KG1 (cell line): ENCODE measurements at regions not wholly inside any gene's neighbourhood (a gene's known extent, or its start where the extent isn't known, plus 50 kb on each side); places are given as distances from the start of the nearest gene placed in this dataset.
"Not testable (repeated sequence)": the region's sequence is repeated elsewhere in the genome, so short reads cannot be mapped to it uniquely, and the experiment has no call there.

Source experiments
- DNase-seq: peaks from one replicate; lab custom pipeline; 2025; lab: John Stamatoyannopoulos, UW

- DNase-seq, result no peak
These were observed 329.0 kb upstream of the TMTC4 start for GRCh38 chr13:101003566-101003965.

- DNase-seq, result no peak
These were observed 314.8 kb upstream of the TMTC4 start for GRCh38 chr13:100989392-100989791.

- no peak for DNase-seq
These were observed 314.3 kb upstream of the TMTC4 start for GRCh38 chr13:100988921-100989320.

GRCh38 chr13:100987948-100988347 lies 313.4 kb upstream of the TMTC4 start:
- no peak for DNase-seq

GRCh38 chr13:100986571-100986970 lies 312.0 kb upstream of the TMTC4 start:
- DNase-seq, result no peak

- DNase-seq, result no peak
These were observed 309.6 kb upstream of the TMTC4 start for GRCh38 chr13:100984085-100984705.

GRCh38 chr13:100983111-100983510 lies 308.5 kb upstream of the TMTC4 start:
- no peak for DNase-seq

- DNase-seq, result no peak
These were observed 305.6 kb upstream of the TMTC4 start for GRCh38 chr13:100980171-100980570.

GRCh38 chr13:100977841-100978240 lies 303.2 kb upstream of the TMTC4 start:
- DNase-seq, result no peak

GRCh38 chr13:100976993-100977392 lies 302.4 kb upstream of the TMTC4 start:
- DNase-seq, result no peak

- not testable (repeated sequence) for DNase-seq
These were observed 301.1 kb upstream of the TMTC4 start for GRCh38 chr13:100975666-100976065.

- DNase-seq, result no peak
These were observed 288.0 kb upstream of the TMTC4 start for GRCh38 chr13:100962585-100962984.

GRCh38 chr13:100961186-100961585 lies 286.6 kb upstream of the TMTC4 start:
- DNase-seq, result no peak

- no peak for DNase-seq
These were observed 284.2 kb upstream of the TMTC4 start for GRCh38 chr13:100958831-100959230.

- no peak for DNase-seq
These were observed 283.1 kb upstream of the TMTC4 start for GRCh38 chr13:100957741-100958140.

GRCh38 chr13:100954430-100955305 lies 280.1 kb upstream of the TMTC4 start:
- DNase-seq, result no peak

- no peak for DNase-seq
These were observed 276.4 kb upstream of the TMTC4 start for GRCh38 chr13:100951016-100951415.

- DNase-seq, result not testable (repeated sequence)
These were observed 274.3 kb upstream of the TMTC4 start for GRCh38 chr13:100948937-100949336.

- no peak for DNase-seq
These were observed 272.0 kb upstream of the TMTC4 start for GRCh38 chr13:100946588-100946987.

- DNase-seq, result no peak
These were observed 270.3 kb upstream of the TMTC4 start for GRCh38 chr13:100944791-100945345.

GRCh38 chr13:100942742-100943141 lies 268.1 kb upstream of the TMTC4 start:
- no peak for DNase-seq

- no peak for DNase-seq
These were observed 267.1 kb upstream of the TMTC4 start for GRCh38 chr13:100941377-100942368.
